Common myeloid progenitor, CD34-positive (primary cell): ENCODE measurements at regions not wholly inside any gene's neighbourhood (a gene's known extent, or its start where the extent isn't known, plus 50 kb on each side); places are given as distances from the start of the nearest gene placed in this dataset.
"Not testable (repeated sequence)": the region's sequence is repeated elsewhere in the genome, so short reads cannot be mapped to it uniquely, and the experiment has no call there.

Experiments
- CTCF ChIA-PET: fragments of 350-600 bp; sonication (Branson Sonifier 250); formaldehyde crosslinking; loops from one replicate; lab custom pipeline; 2021; ENCODE audit warnings: antibody characterized with exemption; lab: Charles Lee
- POLR2A ChIA-PET: fragments of 350-600 bp; sonication (Branson Sonifier 250); formaldehyde crosslinking; loops from one replicate; lab custom pipeline; 2021; ENCODE audit warnings: antibody characterized with exemption; lab: Charles Lee
- DNase-seq, 3 donors: peaks; one replicate each; pipeline versions ENCODE4 v3.0.0 to v3.0.0-alpha.2; 2013
- H3K27ac ChIP-seq, 2 experiments: 1 replicate in 1 of 2; 2 replicates in 1 of 2; pipeline ENCODE4 v1.7.0; 2013; ENCODE audit warnings: inconsistent platforms in 2 of 2, low read length in 2 of 2, mild to moderate bottlenecking in 2 of 2, low read depth in 1 of 2, moderate library complexity in 1 of 2; ENCODE audit not compliant: severe bottlenecking in 2 of 2, insufficient read depth in 1 of 2, poor library complexity in 1 of 2
- H3K27me3 ChIP-seq, 5 experiments: replicated peaks in 2 of 5; 1 replicate in 3 of 5; 2 replicates in 2 of 5; pipeline versions ENCODE4 v1.6.1 to v1.7.0; 2013; ENCODE audit warnings: low read length in 4 of 5, mild to moderate bottlenecking in 2 of 5, moderate library complexity in 2 of 5, inconsistent platforms in 1 of 5; ENCODE audit not compliant: insufficient read depth in 5 of 5, control insufficient read depth in 4 of 5
- H3K36me3 ChIP-seq, 4 experiments: 1 replicate in 2 of 4; 2 replicates in 2 of 4; pipeline versions ENCODE4 v1.6.1 to v1.7.0; 2013; ENCODE audit warnings: low read length in 3 of 4, control low read depth in 1 of 4, mild to moderate bottlenecking in 1 of 4; ENCODE audit not compliant: control insufficient read depth in 4 of 4, insufficient read depth in 4 of 4
- H3K4me1 ChIP-seq, 4 experiments: 1 replicate in 3 of 4; 2 replicates in 1 of 4; pipeline versions ENCODE4 v1.6.1 to v1.7.1; 2013; ENCODE audit warnings: low read length in 3 of 4, mild to moderate bottlenecking in 3 of 4, control low read depth in 1 of 4, inconsistent platforms in 1 of 4, moderate library complexity in 1 of 4; ENCODE audit not compliant: control insufficient read depth in 4 of 4, insufficient read depth in 4 of 4; ENCODE audit errors: control extremely low read depth in 1 of 4
- H3K4me3 ChIP-seq, 7 experiments: 1 replicate in 4 of 7; 2 replicates in 3 of 7; pipeline versions ENCODE4 v1.5.1 to v1.7.0; 2013; ENCODE audit warnings: mild to moderate bottlenecking in 7 of 7, low read length in 6 of 7, moderate library complexity in 6 of 7, inconsistent platforms in 2 of 7, low read depth in 2 of 7, control low read depth in 1 of 7; ENCODE audit not compliant: insufficient read depth in 4 of 7, control insufficient read depth in 1 of 7; ENCODE audit errors: extremely low read depth in 1 of 7
- H3K9me3 ChIP-seq, 5 experiments: 1 replicate in 4 of 5; 2 replicates in 1 of 5; pipeline versions ENCODE4 v1.6.1 to v1.7.1; 2013; ENCODE audit warnings: low read length in 4 of 5, mild to moderate bottlenecking in 2 of 5, inconsistent platforms in 1 of 5, low read depth in 1 of 5, moderate library complexity in 1 of 5; ENCODE audit not compliant: control insufficient read depth in 4 of 5, insufficient read depth in 2 of 5; ENCODE audit errors: control extremely low read depth in 1 of 5
- WGBS: methylation state at CpG from one replicate; pipeline ENCODE4 v1.1.5; 2013; ENCODE audit not compliant: insufficient coverage; 5-methylcytosine and 5-hydroxymethylcytosine counted together

- Histone ChIP-seq H3K36me3 (no peaks in the 10 kb centered on the region), H3K27me3 (no peaks in the 10 kb centered on the region), H3K9me3 (no peaks in the 10 kb centered on the region), H3K27ac (no peak overlapping the region), H3K4me3 (no peak overlapping the region), H3K4me1 (no peaks in the 10 kb centered on the region)
- no peak for DNase-seq
- ChIA-PET CTCF (no interaction called here), POLR2A (no interaction called here)
- WGBS: 100% methylated on average over 2 of the region's 3 CpGs
Measured at GRCh38 chr5:29148073-29148472, 2045.4 kb upstream of the CDH6 start.

- Histone ChIP-seq H3K27me3 (no peaks in the 10 kb centered on the region), H3K4me1 (no peaks in the 10 kb centered on the region), H3K4me3 (no peak overlapping the region), H3K27ac (no peak overlapping the region), H3K9me3 (peaks cover 0 to 1% (median 0%) of the 10 kb centered on the region in 5 experiments), H3K36me3 (no peaks in the 10 kb centered on the region)
- no peak for DNase-seq
- WGBS: 86% methylated on average over 1 of the region's 1 CpG
- ChIA-PET CTCF (no interaction called here), POLR2A (no interaction called here)
Measured at GRCh38 chr5:29143266-29143665, 2050.2 kb upstream of the CDH6 start.

- CTCF ChIA-PET: no interaction called here
Measured at GRCh38 chr5:29134418-29134817, 2059.1 kb upstream of the CDH6 start.

DNA sequence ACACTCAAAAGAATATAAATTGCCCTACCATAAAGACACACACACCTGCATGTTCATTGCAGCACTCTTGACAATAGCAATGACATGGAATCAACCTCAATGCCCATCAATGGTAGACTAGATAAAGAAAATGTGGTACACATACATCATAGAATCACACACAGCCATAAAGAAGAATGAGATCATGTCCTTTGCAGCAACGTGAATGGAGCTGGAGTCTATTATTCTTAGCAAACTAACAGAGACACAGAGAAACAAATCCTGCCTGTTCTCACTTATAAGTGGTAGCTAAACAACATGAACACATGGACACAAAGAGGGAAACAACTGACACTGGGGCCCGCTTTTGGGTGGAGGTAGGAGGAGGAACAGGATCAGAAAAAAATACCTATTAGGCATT lies 2062.2 kb upstream of the CDH6 start:
- no peak overlapping the region for H3K4me3 ChIP-seq
- ChIA-PET POLR2A (no interaction called here), CTCF (no interaction called here)
- H3K27me3 ChIP-seq: no peaks in the 10 kb centered on the region
- peaks cover 0 to 2% (median 0%) of the 10 kb centered on the region in 5 experiments for H3K9me3 ChIP-seq
- H3K27ac ChIP-seq: no peak overlapping the region
- 80% methylated on average over 1 of the region's 2 CpGs for WGBS
- DNase-seq: no peak
- H3K36me3 ChIP-seq: no peaks in the 10 kb centered on the region
- no peaks in the 10 kb centered on the region for H3K4me1 ChIP-seq

More at GRCh38 chr5:29134418-29134817, 2059.1 kb upstream of the CDH6 start:
- Histone ChIP-seq H3K4me1 (no peaks in the 10 kb centered on the region), H3K9me3 (peaks cover 0 to 2% (median 0%) of the 10 kb centered on the region in 5 experiments), H3K27ac (no peak overlapping the region), H3K36me3 (no peaks in the 10 kb centered on the region), H3K4me3 (no peak overlapping the region), H3K27me3 (no peaks in the 10 kb centered on the region)
- POLR2A ChIA-PET: interaction anchor here (0.6 to 0.7 kb wide), 2 partner anchors 37 to 63 kb away, joined by 4 read pairs; no protein-coding TSS in a partner anchor
- no peak for DNase-seq
- no CpG with 5 or more reads among the region's 2 CpGs for WGBS

DNA sequence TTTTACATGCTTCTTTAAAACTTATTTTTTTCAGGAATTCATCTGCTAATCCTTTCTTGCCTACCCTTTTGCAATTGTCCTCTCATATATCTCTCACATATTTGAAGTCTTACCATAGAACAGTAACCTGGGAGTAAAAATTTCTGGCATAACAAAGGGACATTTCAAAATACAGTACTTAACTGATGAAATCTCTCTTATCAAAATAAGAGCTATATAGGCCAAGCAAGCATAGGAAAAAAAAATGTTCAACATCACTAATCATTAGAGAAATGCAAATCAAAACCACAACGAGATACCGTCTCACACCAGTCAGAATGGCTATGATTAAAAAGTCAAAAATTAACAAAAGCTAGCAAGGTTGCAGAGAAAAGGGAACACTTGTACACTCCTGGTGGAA lies 2062.7 kb upstream of the CDH6 start:
- no peaks in the 10 kb centered on the region for H3K27me3 ChIP-seq
- H3K27ac ChIP-seq: no peak overlapping the region
- 100% methylated on average over 1 of the region's 2 CpGs for WGBS
- H3K4me1 ChIP-seq: no peaks in the 10 kb centered on the region
- no peak for DNase-seq
- ChIA-PET POLR2A (no interaction called here), CTCF (no interaction called here)
- no peaks in the 10 kb centered on the region for H3K36me3 ChIP-seq
- peaks cover 0 to 2% (median 0%) of the 10 kb centered on the region in 5 experiments for H3K9me3 ChIP-seq
- H3K4me3 ChIP-seq: no peak overlapping the region

DNA sequence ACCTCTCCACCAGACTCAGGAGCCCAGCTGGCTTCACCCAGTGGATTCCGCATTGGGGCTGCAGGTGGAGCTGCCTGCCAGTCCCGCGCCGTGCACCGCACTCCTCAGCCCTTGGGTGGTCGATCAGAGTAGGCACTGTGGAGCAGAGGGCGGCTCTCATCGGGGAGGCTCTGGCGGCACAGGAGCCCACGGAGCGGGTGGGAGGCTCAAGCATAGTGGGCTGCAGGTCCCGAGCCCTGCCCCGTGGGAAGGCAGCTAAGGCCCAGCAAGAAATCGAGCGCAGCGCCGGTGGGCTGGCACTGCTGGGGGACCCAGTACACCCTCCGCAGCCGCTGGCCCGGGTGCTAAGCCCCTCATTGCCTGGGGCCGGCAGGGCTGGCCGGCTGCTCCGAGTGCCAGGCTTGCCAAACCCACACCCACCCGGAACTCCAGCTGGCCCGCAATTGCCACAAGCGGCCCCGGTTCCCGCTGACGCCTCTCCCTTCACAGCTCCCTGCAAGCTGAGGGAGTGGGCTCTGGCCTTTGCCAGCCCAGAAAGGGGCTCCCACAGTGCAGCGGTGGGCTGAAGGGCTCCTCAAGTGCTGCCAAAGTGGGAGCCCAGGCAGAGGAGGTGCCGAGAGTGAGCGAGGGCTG lies 2065.8 kb upstream of the CDH6 start:
- H3K27me3 ChIP-seq, H3K4me1 ChIP-seq, POLR2A ChIA-PET, H3K27ac ChIP-seq, DNase-seq, H3K9me3 ChIP-seq, H3K4me3 ChIP-seq, H3K36me3 ChIP-seq, CTCF ChIA-PET: not testable (repeated sequence)
- WGBS: 95% methylated on average over 18 of the region's 32 CpGs

DNA sequence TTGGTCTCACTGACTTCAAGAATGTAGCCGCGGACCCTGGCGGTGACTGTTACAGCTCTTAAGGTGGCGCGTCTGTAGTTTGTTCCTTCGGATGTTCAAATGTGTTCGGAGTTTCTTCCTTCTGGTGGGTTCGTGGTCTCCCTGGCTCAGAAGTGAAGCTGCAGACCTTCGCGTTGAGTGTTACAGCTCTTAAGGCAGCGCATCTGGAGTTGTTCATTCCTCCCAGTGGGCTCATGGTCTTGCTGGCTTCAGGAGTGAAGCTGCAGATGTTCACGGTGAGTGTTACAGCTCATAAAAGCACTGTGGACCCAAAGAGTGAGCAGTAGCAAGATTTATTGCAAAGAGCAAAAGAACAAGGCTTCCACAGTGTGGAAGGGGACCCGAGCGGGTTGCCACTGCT lies 2067.0 kb upstream of the CDH6 start:
- WGBS: 93% methylated on average over 12 of the region's 14 CpGs

More for the DNA sequence above, 2067.0 kb upstream of the CDH6 start:
- H3K27ac ChIP-seq, DNase-seq, H3K4me1 ChIP-seq, POLR2A ChIA-PET, H3K4me3 ChIP-seq, H3K36me3 ChIP-seq, CTCF ChIA-PET, H3K9me3 ChIP-seq, H3K27me3 ChIP-seq: not testable (repeated sequence)
